Left lung (tissue), 4 donors: ENCODE measurements at regions not wholly inside any gene's neighbourhood (a gene's known extent, or its start where the extent isn't known, plus 50 kb on each side); places are given as distances from the start of the nearest gene placed in this dataset.

ENCODE experiments used
- ATAC-seq: fragments of 200-7000 bp; cut with Tn5 transposase; one replicate; pipeline ENCODE4 v1.9.1; 2020; ENCODE audit warnings: moderate library complexity
- DNase-seq, 4 donors: peaks; one replicate each; pipeline ENCODE4 v3.0.0-alpha.2; 2013 to 2020
- H3K27ac ChIP-seq, 2 donors: fragments of 200-600 bp; sonication (generic) in 1 of 2; one replicate each; pipeline versions ENCODE4 v1.5.0 to v1.8.0; 2020 to 2021
- H3K27me3 ChIP-seq, 2 donors: fragments of 200-600 bp; sonication (generic) in 1 of 2; one replicate each; pipeline versions ENCODE4 v1.5.0 to v1.8.0; 2020 to 2021
- H3K36me3 ChIP-seq, 2 donors: fragments of 200-600 bp; sonication (generic) in 1 of 2; one replicate each; pipeline versions ENCODE4 v1.5.0 to v1.8.0; 2020 to 2021
- H3K4me1 ChIP-seq, 2 donors: fragments of 200-600 bp; one replicate each; pipeline ENCODE4 v1.8.0; 2021
- H3K4me3 ChIP-seq, 2 donors: fragments of 200-600 bp; sonication (generic) in 1 of 2; one replicate each; pipeline versions ENCODE4 v1.5.0 to v1.8.0; 2020 to 2021; ENCODE audit warnings: mild to moderate bottlenecking in 1 of 2
- H3K9me3 ChIP-seq, 2 donors: fragments of 200-600 bp; sonication (generic) in 1 of 2; one replicate each; pipeline versions ENCODE4 v1.5.0 to v1.8.0; 2020 to 2021
- CTCF ChIP-seq, 2 donors: fragments of 200-600 bp; sonication (generic) in 1 of 2; IDR thresholded peaks; one replicate each; pipeline versions ENCODE4 v1.5.0 to v1.8.0; 2021; ENCODE audit warnings: antibody characterized with exemption in 2 of 2
- intact Hi-C, 2 donors: fragments of 100-400 bp; cut with DNase I; formaldehyde crosslinking; loops; one replicate each; pipeline versions ENCODE4 v1.11.2 to v1.14.2; 2022
- donor health status: DM: no; HTN: yes; CAD: no.
- donor health status: DM: no; HTN: no; CAD: no.

DNA sequence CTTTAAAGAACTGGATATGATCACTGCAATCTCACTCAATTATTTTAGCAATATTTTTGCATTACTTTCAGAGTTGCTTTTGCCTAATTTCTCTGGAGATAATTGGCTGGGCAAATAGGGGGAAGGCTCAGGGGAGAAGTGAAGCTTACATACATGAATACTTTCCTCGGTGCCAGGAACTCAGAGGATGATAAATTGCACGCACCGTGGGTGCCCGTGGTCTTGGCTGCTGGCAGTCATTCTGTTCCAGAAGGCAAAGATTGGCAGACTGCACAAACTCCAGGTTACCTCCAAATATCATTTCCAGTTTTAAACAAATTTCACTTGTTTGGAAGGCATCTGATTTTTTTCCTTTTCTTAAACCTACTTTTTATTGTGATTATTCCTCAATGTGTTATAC lies 197.8 kb upstream of the TMEM72 start:
- H3K9me3 ChIP-seq, result peaks cover 0 to 4% of the 10 kb centered on the region in 2 donors
- DNase-seq (no peak), ATAC-seq (no peak)
- H3K27ac ChIP-seq, result no peak overlapping the region
- TF ChIP-seq CTCF (IDR thresholded peaks at IDR 0.05), result no peak
- no peaks in the 10 kb centered on the region for H3K36me3 ChIP-seq
- intact Hi-C loops, result no loop called here
- H3K4me3 ChIP-seq, result no peak overlapping the region
- H3K27me3 ChIP-seq, result no peaks in the 10 kb centered on the region
- H3K4me1 ChIP-seq, result no peaks in the 10 kb centered on the region

- H3K4me1 ChIP-seq, result no peaks in the 10 kb centered on the region
- no peak for DNase-seq
- no peaks in the 10 kb centered on the region for H3K36me3 ChIP-seq
- intact Hi-C loops, result no loop called here
- H3K27me3 ChIP-seq, result no peaks in the 10 kb centered on the region
- H3K4me3 ChIP-seq, result no peak overlapping the region
- TF ChIP-seq CTCF (IDR thresholded peaks at IDR 0.05), result no peak
- H3K27ac ChIP-seq, result no peak overlapping the region
- peaks cover 0 to 6% of the 10 kb centered on the region in 2 donors for H3K9me3 ChIP-seq
- no peak for ATAC-seq
Observed at GRCh38 chr10:44714451-44714850, 196.7 kb upstream of the TMEM72 start.

DNA sequence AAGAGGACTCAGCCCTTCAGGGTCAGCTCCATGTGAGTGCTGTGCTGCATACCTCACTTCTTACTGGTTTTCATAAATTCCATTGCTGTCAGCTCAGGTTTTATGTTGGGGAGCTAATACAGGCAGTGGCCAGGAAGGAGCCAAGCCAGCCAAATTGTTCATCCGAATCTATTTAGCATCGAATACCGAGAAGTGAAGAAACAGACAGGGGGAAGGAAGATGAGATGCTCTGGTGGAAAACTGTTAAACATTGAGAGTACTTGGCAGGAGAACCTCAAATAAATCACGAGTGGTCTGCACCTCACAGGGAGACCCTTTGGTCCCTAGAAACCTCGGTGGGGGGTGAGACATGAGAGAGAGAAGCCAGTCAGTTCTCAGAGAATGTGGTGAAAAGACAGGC lies 196.0 kb upstream of the TMEM72 start:
- intact Hi-C loops, result no loop called here
- H3K36me3 ChIP-seq, result no peaks in the 10 kb centered on the region
- H3K27me3 ChIP-seq, result no peaks in the 10 kb centered on the region
- H3K4me3 ChIP-seq, result no peak overlapping the region
- TF ChIP-seq CTCF (IDR thresholded peaks at IDR 0.05), result no peak
- ATAC-seq, result no peak
- peaks cover 0 to 6% of the 10 kb centered on the region in 2 donors for H3K9me3 ChIP-seq
- H3K27ac ChIP-seq, result no peak overlapping the region
- DNase-seq, result no peak
- no peaks in the 10 kb centered on the region for H3K4me1 ChIP-seq

DNA sequence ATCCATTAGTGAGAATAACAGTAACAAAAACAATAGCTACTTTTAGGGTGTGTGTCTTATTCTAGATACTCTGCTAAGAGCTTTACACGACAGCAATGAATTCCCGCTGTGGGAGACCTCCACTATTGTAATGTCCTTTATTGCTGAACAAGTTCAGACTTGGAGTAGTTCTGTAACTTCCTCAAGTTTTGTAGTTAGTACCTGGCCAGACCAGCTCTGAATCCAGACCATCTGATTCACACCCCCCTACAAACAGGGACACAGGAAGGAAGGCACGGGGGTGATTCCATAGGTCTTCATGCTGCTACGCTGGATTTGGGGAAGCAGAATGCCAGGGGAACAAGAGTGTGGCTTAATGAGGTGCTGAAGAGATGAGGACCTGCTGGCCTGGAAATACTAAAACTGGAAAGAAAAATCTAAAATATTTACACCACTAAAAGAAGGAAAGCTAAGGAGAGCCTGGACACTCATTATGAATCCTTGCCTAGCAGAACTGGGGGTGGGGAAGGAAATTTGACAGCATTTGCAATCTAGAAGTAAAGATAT lies 194.6 kb upstream of the TMEM72 start:
- intact Hi-C loops, result no loop called here
- Histone ChIP-seq H3K36me3 (no peaks in the 10 kb centered on the region), H3K27ac (no peak overlapping the region), H3K4me3 (no peak overlapping the region), H3K4me1 (no peaks in the 10 kb centered on the region), H3K27me3 (no peaks in the 10 kb centered on the region), H3K9me3 (peaks cover 0 to 6% of the 10 kb centered on the region in 2 donors)
- TF ChIP-seq CTCF (IDR thresholded peaks at IDR 0.05), result no peak
- DNase-seq (peak in 2 of 4 donors; percentile 17), ATAC-seq (no peak)

DNA sequence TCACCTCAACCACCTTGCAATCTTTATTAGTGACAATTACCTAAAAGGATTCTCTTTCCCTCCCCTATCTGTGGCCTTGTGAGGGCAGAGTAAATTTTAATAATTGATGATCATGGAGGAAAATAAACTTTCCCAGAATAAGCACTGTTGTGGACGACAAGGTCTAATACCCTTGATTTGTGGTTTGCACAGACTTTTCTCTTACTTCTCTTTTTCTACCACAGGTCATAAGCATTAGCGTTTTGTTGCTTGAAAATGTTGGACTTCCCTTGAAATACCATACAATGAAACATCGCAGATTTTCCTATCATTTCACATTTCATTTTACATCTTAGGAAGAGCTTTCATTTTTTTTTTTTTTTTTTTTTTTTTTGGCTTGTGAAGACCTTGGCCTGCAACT lies 188.1 kb upstream of the TMEM72 start:
- ATAC-seq (no peak), DNase-seq (no peak)
- no peak for TF ChIP-seq CTCF (IDR thresholded peaks at IDR 0.05)
- no peak overlapping the region for H3K27ac ChIP-seq
- H3K9me3 ChIP-seq, result peaks cover 0 to 4% of the 10 kb centered on the region in 2 donors
- no peaks in the 10 kb centered on the region for H3K36me3 ChIP-seq
- H3K4me1 ChIP-seq, result peaks cover 4 to 12% of the 10 kb centered on the region in 2 donors
- H3K27me3 ChIP-seq, result no peaks in the 10 kb centered on the region
- H3K4me3 ChIP-seq, result no peak overlapping the region
- intact Hi-C loops, result no loop called here
